ENCODE measurements at regions not wholly inside any gene's neighbourhood (a gene's known extent, or its start where the extent isn't known, plus 50 kb on each side); places are given as distances from the start of the nearest gene placed in this dataset.

DNA sequence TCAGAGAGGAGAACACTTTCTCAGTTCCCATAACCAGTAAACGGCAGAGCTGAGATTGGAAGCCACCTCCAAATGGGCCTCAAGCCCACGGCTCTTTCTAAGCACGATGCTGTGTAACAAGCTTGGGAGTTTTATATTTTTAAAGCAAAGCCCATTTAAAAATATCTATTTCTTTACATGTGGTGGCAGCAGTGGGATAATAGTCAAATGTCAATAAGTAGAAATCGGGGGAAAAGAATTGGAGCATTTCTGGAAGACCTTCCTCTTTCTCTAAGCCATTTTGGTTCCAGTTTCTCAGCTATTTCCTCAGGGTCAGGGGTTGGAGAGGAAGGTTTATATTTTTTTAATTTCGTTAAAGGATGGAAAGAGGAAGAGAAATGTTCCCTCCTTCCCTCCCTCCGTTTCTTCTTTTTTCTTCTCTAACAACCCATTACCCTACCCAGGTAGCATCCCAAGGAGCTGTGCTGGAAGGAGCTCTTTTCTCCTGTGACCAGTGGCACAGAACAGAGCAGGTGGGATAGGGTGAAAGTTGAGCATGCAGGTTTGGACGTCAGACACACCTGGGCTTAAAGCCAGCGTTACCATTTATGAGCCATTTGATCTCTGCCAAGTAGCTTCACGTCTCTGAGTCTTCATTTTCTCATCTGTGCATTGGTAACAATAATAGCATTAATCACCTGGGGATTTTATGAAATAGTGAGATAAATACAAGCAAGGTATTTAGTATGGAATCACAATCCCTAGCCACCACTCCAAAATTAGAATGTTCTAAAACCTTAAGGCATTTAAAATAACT, 515.7 kb downstream of the RPS24 start:
- DNase-seq (ENCODE audit: insufficient read length, low spot score), result no peak
- no peak for FAIRE-seq
- TF ChIP-seq, protein P1, sequence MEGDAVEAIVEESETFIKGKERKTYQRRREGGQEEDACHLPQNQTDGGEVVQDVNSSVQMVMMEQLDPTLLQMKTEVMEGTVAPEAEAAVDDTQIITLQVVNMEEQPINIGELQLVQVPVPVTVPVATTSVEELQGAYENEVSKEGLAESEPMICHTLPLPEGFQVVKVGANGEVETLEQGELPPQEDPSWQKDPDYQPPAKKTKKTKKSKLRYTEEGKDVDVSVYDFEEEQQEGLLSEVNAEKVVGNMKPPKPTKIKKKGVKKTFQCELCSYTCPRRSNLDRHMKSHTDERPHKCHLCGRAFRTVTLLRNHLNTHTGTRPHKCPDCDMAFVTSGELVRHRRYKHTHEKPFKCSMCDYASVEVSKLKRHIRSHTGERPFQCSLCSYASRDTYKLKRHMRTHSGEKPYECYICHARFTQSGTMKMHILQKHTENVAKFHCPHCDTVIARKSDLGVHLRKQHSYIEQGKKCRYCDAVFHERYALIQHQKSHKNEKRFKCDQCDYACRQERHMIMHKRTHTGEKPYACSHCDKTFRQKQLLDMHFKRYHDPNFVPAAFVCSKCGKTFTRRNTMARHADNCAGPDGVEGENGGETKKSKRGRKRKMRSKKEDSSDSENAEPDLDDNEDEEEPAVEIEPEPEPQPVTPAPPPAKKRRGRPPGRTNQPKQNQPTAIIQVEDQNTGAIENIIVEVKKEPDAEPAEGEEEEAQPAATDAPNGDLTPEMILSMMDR (IDR thresholded peaks at IDR 0.05; ENCODE audit: insufficient read depth, missing control alignments), result no peak

DNA sequence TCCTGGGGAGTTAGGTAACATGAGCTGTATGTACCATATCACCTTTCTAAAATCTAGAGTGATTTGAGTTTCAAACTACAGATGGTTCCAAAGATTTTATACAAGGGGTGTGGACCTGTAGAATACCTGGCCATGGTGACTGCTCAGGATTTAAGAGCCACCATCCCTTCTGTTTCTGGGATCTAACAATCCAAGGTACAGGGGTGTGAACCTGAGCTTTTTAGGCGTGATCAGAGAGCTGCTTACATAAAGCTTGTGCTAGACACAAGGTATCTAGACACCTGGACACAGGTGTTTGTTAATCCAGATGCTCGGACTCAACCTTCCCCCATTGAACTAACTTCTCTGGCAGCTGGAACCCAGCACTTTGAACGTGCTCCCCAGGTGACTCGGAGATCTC, 516.4 kb downstream of the RPS24 start:
- no peak for DNase-seq (ENCODE audit: insufficient read length, low spot score)
- FAIRE-seq, result no peak
- TF ChIP-seq, protein P1 (IDR thresholded peaks at IDR 0.05; ENCODE audit: insufficient read depth, missing control alignments), result no peak

DNA sequence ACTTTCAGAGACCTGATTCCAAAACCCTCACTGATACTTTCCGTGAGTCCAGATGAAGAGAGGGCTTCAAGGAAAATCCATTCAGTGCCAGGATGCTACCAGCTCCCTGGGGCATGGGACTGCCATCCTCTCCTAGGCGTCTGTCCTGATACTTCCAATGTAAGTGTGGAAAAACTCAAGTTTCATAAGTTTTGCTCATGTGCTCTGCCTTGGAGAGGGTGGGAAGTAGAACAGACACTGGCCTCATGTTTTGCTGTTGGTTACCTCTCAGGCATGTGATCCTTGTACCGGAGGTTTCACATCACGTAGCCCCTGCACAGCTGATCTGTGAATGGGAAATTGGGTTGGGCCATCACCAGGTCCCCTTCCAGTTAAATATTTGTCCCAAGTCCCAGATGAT, 517.1 kb downstream of the RPS24 start:
- no peak for FAIRE-seq

DNA sequence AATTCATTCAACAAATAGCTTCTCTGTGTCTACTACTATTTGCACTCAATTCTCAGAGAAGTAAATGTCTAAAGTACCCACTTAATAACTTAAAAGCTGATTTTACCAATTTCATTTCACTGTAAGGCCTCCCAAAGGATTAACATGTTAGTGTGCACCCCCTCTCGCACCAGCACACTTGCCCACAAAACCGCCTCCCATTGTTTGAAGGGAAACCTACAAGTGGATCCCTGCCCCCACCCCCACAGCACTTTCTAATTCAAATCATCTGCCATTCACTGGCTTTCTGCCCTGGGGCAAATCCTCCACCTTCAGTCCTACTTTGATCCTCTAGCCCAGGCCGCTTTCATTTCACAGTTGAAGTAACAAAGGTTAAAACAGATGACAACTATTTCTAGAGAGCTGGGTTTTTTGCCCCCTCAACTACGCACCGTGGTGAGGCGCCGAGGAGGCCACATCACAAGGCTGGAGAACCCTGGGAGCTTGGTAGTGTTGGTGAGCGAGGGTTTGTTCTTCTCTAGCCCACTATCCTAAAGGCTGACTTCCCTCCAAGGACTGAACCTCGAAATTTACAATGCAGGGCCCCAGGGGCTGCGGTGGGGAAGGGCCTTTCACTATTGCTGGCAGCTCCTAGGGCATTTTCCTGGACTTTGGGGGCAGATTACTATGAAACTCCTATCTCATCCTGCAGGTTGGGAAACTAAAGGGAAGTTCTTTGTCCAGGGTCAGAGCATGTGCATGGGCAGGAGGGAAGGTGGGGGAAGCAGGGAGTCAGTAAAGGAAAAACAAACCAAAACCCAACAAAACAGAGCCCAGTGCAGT, 517.4 kb upstream of the ZMIZ1 start:
- TF ChIP-seq, protein P1 (IDR thresholded peaks at IDR 0.05; ENCODE audit: insufficient read depth, missing control alignments), result no peak
- no peak for FAIRE-seq
- DNase-seq (ENCODE audit: insufficient read length, low spot score), result no peak

More for the DNA sequence above, 517.1 kb downstream of the RPS24 start:
- TF ChIP-seq, protein P1 (IDR thresholded peaks at IDR 0.05; ENCODE audit: insufficient read depth, missing control alignments), result no peak
- DNase-seq (ENCODE audit: insufficient read length, low spot score), result no peak

DNA sequence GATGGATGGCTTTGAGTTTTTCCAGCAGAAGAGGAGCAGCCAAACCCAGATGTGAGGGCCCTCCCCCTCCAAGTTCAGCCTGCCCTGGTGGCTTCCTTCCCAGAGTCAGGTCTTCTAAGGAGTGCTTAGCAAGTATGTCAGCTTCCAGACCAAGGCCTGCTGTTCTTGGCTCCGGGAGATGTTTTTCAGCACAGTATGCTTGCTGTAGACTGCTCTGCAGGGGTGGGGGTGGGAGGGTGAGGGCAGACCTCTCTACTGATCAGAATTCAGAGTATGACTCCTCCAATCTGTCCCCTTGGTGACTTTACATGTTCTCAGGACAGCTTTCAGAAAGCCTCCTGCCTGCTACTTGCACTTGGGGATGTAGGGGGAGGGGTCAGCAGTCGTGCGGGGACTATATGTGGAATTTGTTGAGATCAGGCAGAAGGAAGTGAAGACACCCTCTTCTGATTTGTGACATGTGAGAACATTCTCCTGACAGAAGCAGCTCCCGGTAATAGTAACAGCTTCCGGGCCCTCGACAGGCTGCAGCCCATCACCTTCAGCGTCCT, 516.4 kb upstream of the ZMIZ1 start:
- no peak for FAIRE-seq
- TF ChIP-seq, protein P1 (IDR thresholded peaks at IDR 0.05; ENCODE audit: insufficient read depth, missing control alignments), result no peak
- no peak for DNase-seq (ENCODE audit: insufficient read length, low spot score)

DNA sequence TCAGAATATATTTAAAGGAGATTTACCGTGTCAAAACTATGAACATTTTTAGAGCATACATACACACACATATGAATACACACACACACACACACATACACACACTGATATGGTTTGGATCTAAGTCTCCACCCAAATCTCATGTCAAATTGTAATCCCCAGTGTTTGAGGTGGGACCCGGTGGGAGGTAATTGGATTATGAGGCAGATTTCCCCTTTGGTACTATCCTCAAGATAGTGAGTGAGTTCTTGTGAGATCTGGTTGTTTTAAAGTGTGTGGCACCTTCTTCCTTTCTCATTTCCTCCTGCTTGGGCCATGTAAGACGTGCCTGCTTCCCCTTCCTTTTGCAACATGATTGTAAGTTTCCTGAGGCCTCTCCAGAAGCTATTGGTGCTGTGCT, 515.0 kb upstream of the ZMIZ1 start:
- DNase-seq (ENCODE audit: insufficient read length, low spot score) (no peak), FAIRE-seq (no peak)
- TF ChIP-seq, protein P1 (IDR thresholded peaks at IDR 0.05; ENCODE audit: insufficient read depth, missing control alignments), result no peak

All from D721Med (cell line).